ENCODE measurements at regions not wholly inside any gene's neighbourhood (a gene's known extent, or its start where the extent isn't known, plus 50 kb on each side); places are given as distances from the start of the nearest gene placed in this dataset.

DNA sequence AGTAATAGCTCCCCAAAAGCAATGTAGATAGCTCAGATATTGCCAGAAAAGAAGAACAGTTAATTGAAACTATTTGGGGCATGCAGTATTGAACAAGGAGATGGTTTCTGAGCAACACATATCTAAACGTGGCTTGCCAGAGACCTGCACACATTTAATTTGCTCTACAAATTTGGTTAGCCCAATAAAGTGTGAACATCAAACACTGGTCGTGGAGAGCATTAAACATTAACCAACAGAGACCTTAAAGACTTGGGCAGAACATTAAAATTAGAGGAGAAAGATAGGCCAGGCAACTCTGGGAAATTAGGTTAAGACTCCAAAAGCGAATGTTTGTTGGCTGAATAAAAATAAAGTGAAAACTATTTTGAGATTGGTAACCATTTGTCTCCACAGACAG is 61.6 kb upstream of the ARID5B start:
- H3F3A ChIP-seq (replicated peaks; ENCODE audit: insufficient read depth) = peaks cover 40% of the 10 kb centered on the region
- CTCF ChIA-PET = no interaction called here
- no peak overlapping the region for H3K4me3 ChIP-seq (ENCODE audit: low read depth in 2 of 2, low read length in 1 of 2)
- H3K4me2 ChIP-seq = no peak overlapping the region
- H3K27me3 ChIP-seq (ENCODE audit: insufficient read depth) = no peaks in the 10 kb centered on the region
- no peaks in the 10 kb centered on the region for H3K9me3 ChIP-seq
- DNase-seq = no peak
- no peaks in the 10 kb centered on the region for H4K20me1 ChIP-seq (ENCODE audit: insufficient read depth)
- no peak overlapping the region for H3K27ac ChIP-seq (ENCODE audit: low read depth in 2 of 2, low read length in 1 of 2)
- no peaks in the 10 kb centered on the region for H3K79me2 ChIP-seq (ENCODE audit: insufficient read depth)
- H3K9ac ChIP-seq = no peak overlapping the region
- H3K9me2 ChIP-seq = no peaks in the 10 kb centered on the region
- WGBS (ENCODE audit: low lambda C conversion rate) = 87% methylated on average over 3 of the region's 3 CpGs
- H3K36me3 ChIP-seq (replicated peaks in 1 of 2; ENCODE audit: control insufficient read depth in 1 of 2, insufficient read depth in 2 of 2, low read length in 1 of 2) = no peaks in the 10 kb centered on the region
- H2AFZ ChIP-seq (ENCODE audit: low read depth) = no peak overlapping the region
- H3K4me1 ChIP-seq (ENCODE audit: control insufficient read depth in 1 of 2, insufficient read depth in 2 of 2, low read depth in 1 of 2, low read length in 1 of 2) = peaks cover 21 to 46% of the 10 kb centered on the region in 2 experiments
- POLR2A ChIA-PET = no interaction called here
- TF ChIP-seq, protein P1, sequence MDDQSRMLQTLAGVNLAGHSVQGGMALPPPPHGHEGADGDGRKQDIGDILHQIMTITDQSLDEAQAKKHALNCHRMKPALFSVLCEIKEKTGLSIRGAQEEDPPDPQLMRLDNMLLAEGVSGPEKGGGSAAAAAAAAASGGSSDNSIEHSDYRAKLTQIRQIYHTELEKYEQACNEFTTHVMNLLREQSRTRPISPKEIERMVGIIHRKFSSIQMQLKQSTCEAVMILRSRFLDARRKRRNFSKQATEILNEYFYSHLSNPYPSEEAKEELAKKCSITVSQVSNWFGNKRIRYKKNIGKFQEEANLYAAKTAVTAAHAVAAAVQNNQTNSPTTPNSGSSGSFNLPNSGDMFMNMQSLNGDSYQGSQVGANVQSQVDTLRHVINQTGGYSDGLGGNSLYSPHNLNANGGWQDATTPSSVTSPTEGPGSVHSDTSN (IDR thresholded peaks at IDR 0.05) = no peak
- TF ChIP-seq NRF1 (IDR thresholded peaks at IDR 0.05; ENCODE audit: low read depth, low read length) (no peak), NFIC (IDR thresholded peaks at IDR 0.05; ENCODE audit: borderline replicate concordance) (no peak), FOSL2 (IDR thresholded peaks at IDR 0.05; ENCODE audit: borderline replicate concordance, low read depth) (no peak), GATA2 (CRISPR knock-in tag; IDR thresholded peaks at IDR 0.05) (no peak), SMC3 (IDR thresholded peaks at IDR 0.05; ENCODE audit: low read depth, low read length) (no peak), TAF1 (IDR thresholded peaks at IDR 0.05; ENCODE audit: borderline replicate concordance, low read depth, low read length) (no peak), MXI1 (IDR thresholded peaks at IDR 0.05; ENCODE audit: low read depth, low read length) (no peak), YY1 (IDR thresholded peaks at IDR 0.05; ENCODE audit: low read depth) (no peak), GABPA (IDR thresholded peaks at IDR 0.05; ENCODE audit: low read depth) (no peak)

DNA sequence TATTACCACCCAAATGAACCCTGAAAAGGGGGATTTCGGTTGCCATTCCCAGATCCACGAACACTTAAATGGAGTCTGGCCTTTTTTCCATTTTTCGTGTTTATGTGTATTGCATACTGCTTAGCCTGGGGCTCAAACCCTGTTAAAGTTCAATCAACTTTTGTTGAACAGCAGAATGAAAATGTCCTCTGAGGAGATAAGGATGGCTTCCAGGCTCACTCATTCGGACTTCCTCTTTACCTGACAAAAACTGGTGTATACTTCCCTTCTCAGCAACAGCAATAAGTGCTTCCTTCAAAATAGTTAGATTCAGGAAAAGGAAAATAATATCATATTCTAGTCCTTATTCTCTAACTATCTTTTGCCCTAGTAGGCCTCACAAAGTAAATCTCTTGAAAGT is 61.1 kb upstream of the ARID5B start:
- H3F3A ChIP-seq (replicated peaks; ENCODE audit: insufficient read depth) = peaks cover 40% of the 10 kb centered on the region
- H2AFZ ChIP-seq (ENCODE audit: low read depth) = no peak overlapping the region
- H3K27me3 ChIP-seq (ENCODE audit: insufficient read depth) = no peaks in the 10 kb centered on the region
- ChIA-PET POLR2A (no interaction called here), CTCF (no interaction called here)
- no peaks in the 10 kb centered on the region for H3K36me3 ChIP-seq (replicated peaks in 1 of 2; ENCODE audit: control insufficient read depth in 1 of 2, insufficient read depth in 2 of 2, low read length in 1 of 2)
- H3K4me1 ChIP-seq (ENCODE audit: control insufficient read depth in 1 of 2, insufficient read depth in 2 of 2, low read depth in 1 of 2, low read length in 1 of 2) = peaks cover 19 to 44% of the 10 kb centered on the region in 2 experiments
- no peaks in the 10 kb centered on the region for H3K79me2 ChIP-seq (ENCODE audit: insufficient read depth)
- H3K9ac ChIP-seq = no peak overlapping the region
- no peak overlapping the region for H3K27ac ChIP-seq (ENCODE audit: low read depth in 2 of 2, low read length in 1 of 2)
- H3K9me3 ChIP-seq = no peaks in the 10 kb centered on the region
- DNase-seq = no peak
- H3K9me2 ChIP-seq = no peaks in the 10 kb centered on the region
- H3K4me3 ChIP-seq (ENCODE audit: low read depth in 2 of 2, low read length in 1 of 2) = no peak overlapping the region
- 94% methylated on average over 4 of the region's 4 CpGs for WGBS (ENCODE audit: low lambda C conversion rate)
- H4K20me1 ChIP-seq (ENCODE audit: insufficient read depth) = no peaks in the 10 kb centered on the region
- TF ChIP-seq CHD2 (IDR thresholded peaks at IDR 0.05; ENCODE audit: low read length, partially characterized antibody) (no peak), RCOR1 (IDR thresholded peaks at IDR 0.05; ENCODE audit: low read length) (no peak), EZH2phosphoT487 (IDR thresholded peaks at IDR 0.05; ENCODE audit: borderline replicate concordance, low read depth) (no peak)
- TF ChIP-seq, protein P2, sequence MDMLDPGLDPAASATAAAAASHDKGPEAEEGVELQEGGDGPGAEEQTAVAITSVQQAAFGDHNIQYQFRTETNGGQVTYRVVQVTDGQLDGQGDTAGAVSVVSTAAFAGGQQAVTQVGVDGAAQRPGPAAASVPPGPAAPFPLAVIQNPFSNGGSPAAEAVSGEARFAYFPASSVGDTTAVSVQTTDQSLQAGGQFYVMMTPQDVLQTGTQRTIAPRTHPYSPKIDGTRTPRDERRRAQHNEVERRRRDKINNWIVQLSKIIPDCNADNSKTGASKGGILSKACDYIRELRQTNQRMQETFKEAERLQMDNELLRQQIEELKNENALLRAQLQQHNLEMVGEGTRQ (IDR thresholded peaks at IDR 0.05; ENCODE audit: borderline replicate concordance, low read depth, low read length) = no peak
- no peak overlapping the region for H3K4me2 ChIP-seq
